Trophoblast cell (in vitro differentiated cells and primary cell): ENCODE measurements at regions not wholly inside any gene's neighbourhood (a gene's known extent, or its start where the extent isn't known, plus 50 kb on each side); places are given as distances from the start of the nearest gene placed in this dataset.

ENCODE experiments used
- DNase-seq, 2 donors: peaks; one replicate each; pipeline ENCODE4 v3.0.0-alpha.2; 2016
- H2AFZ ChIP-seq: 2 replicates; pipeline ENCODE4 v1.6.1; 2013; ENCODE audit warnings: low read length, moderate library complexity, mild to moderate bottlenecking; ENCODE audit not compliant: insufficient read depth, poor library complexity
- H2AK5ac ChIP-seq: 2 replicates; pipeline ENCODE4 v1.6.1; 2013; ENCODE audit warnings: mild to moderate bottlenecking, low read length
- H2BK120ac ChIP-seq: 2 replicates; pipeline ENCODE4 v1.6.1; 2013; ENCODE audit warnings: low read length, mild to moderate bottlenecking, moderate library complexity; ENCODE audit not compliant: insufficient read depth, poor library complexity
- H2BK12ac ChIP-seq: 2 replicates; pipeline ENCODE4 v1.6.1; 2013; ENCODE audit warnings: mild to moderate bottlenecking, low read length, moderate library complexity
- H2BK5ac ChIP-seq: 2 replicates; pipeline ENCODE4 v1.6.1; 2013; ENCODE audit warnings: low read length, low read depth, moderate library complexity, mild to moderate bottlenecking; ENCODE audit not compliant: poor library complexity
- H3K14ac ChIP-seq: 2 replicates; pipeline ENCODE4 v1.6.1; 2013; ENCODE audit warnings: mild to moderate bottlenecking, low read length
- H3K18ac ChIP-seq: 2 replicates; pipeline ENCODE4 v1.6.1; 2013; ENCODE audit warnings: mild to moderate bottlenecking, low read length
- H3K23ac ChIP-seq: 2 replicates; pipeline ENCODE4 v1.6.1; 2013; ENCODE audit warnings: low read length
- H3K27ac ChIP-seq: 2 replicates; pipeline ENCODE4 v1.5.1; 2013; ENCODE audit warnings: low read depth, mild to moderate bottlenecking, inconsistent platforms, low read length, moderate library complexity
- H3K27me3 ChIP-seq: 2 replicates; pipeline ENCODE4 v1.6.1; 2013; ENCODE audit warnings: inconsistent platforms, mild to moderate bottlenecking, low read length, moderate library complexity; ENCODE audit not compliant: insufficient read depth
- H3K36me3 ChIP-seq, 2 experiments: 1 replicate in 1 of 2; 2 replicates in 1 of 2; pipeline ENCODE4 v1.6.1; 2013; ENCODE audit warnings: low read length in 2 of 2, mild to moderate bottlenecking in 2 of 2, moderate library complexity in 1 of 2; ENCODE audit not compliant: insufficient read depth in 2 of 2, control insufficient read depth in 1 of 2
- H3K4ac ChIP-seq: 2 replicates; pipeline ENCODE4 v1.6.1; 2013; ENCODE audit warnings: low read depth, mild to moderate bottlenecking, low read length, moderate library complexity
- H3K4me1 ChIP-seq, 2 experiments: 1 replicate in 1 of 2; 2 replicates in 1 of 2; pipeline ENCODE4 v1.6.1; 2013; ENCODE audit warnings: low read length in 2 of 2, mild to moderate bottlenecking in 2 of 2, moderate library complexity in 1 of 2; ENCODE audit not compliant: insufficient read depth in 2 of 2, control insufficient read depth in 1 of 2
- H3K4me2 ChIP-seq: 2 replicates; pipeline ENCODE4 v1.6.1; 2013; ENCODE audit warnings: inconsistent platforms, mild to moderate bottlenecking, low read length, moderate library complexity
- H3K4me3 ChIP-seq: 2 replicates; pipeline ENCODE4 v1.5.1; 2013; ENCODE audit warnings: mild to moderate bottlenecking, low read depth, low read length, inconsistent platforms
- H3K79me1 ChIP-seq: one replicate; pipeline ENCODE4 v1.6.1; 2013; ENCODE audit warnings: low read length
- H3K79me2 ChIP-seq: 2 replicates; pipeline ENCODE4 v1.6.1; 2013; ENCODE audit warnings: low read length, mild to moderate bottlenecking; ENCODE audit not compliant: control insufficient read depth, insufficient read depth, poor library complexity
- H3K9ac ChIP-seq: 2 replicates; pipeline ENCODE4 v1.6.1; 2013; ENCODE audit warnings: mild to moderate bottlenecking, low read length
- H3K9me3 ChIP-seq: 2 replicates; pipeline ENCODE4 v1.6.1; 2013; ENCODE audit warnings: low read depth, mild to moderate bottlenecking, control low read depth, inconsistent platforms, low read length; ENCODE audit not compliant: insufficient read depth
- H4K12ac ChIP-seq: 2 replicates; pipeline ENCODE4 v1.6.1; 2013; ENCODE audit warnings: low read depth, mild to moderate bottlenecking, low read length, moderate library complexity
- H4K8ac ChIP-seq: 2 replicates; pipeline ENCODE4 v1.6.1; 2013; ENCODE audit warnings: low read depth, mild to moderate bottlenecking, low read length, moderate library complexity
- H4K91ac ChIP-seq: one replicate; pipeline ENCODE4 v1.6.1; 2013; ENCODE audit warnings: low read depth, mild to moderate bottlenecking, low read length, moderate library complexity
- WGBS: extraction: QIAGEN DNeasy Blood & Tissue Kit; methylation state at CpG from one replicate; pipeline ENCODE4 v1.1.7; 2013; ENCODE audit warnings: missing lambda C conversion rate; ENCODE audit not compliant: insufficient read length, insufficient coverage; ENCODE audit errors: extremely low coverage; 5-methylcytosine and 5-hydroxymethylcytosine counted together

- no CpG with 5 or more reads among the region's 12 CpGs for WGBS
- Histone ChIP-seq H3K4me2 (no peak overlapping the region), H2AK5ac (no peak overlapping the region), H4K12ac (no peak overlapping the region), H3K14ac (no peak overlapping the region), H3K23ac (no peak overlapping the region), H3K4ac (no peak overlapping the region), H3K79me2 (no peaks in the 10 kb centered on the region), H2BK12ac (no peak overlapping the region), H4K8ac (no peak overlapping the region), H2AFZ (no peak overlapping the region), H3K18ac (no peak overlapping the region), H3K27me3 (no peaks in the 10 kb centered on the region), H3K79me1 (no peaks in the 10 kb centered on the region), H3K4me3 (no peak overlapping the region), H2BK5ac (no peak overlapping the region), H4K91ac (no peak overlapping the region), H2BK120ac (no peak overlapping the region), H3K36me3 (no peaks in the 10 kb centered on the region), H3K4me1 (no peaks in the 10 kb centered on the region), H3K9me3 (peaks cover 17% of the 10 kb centered on the region), H3K9ac (no peak overlapping the region), H3K27ac (no peak overlapping the region)
- no peak for DNase-seq
Measured at GRCh38 chr7:153413199-153413539, 639.0 kb upstream of the DPP6 start.

- no peak overlapping the region for H3K4ac ChIP-seq
- H3K79me2 ChIP-seq = no peaks in the 10 kb centered on the region
- no peak overlapping the region for H4K12ac ChIP-seq
- no peak overlapping the region for H2AFZ ChIP-seq
- no peak overlapping the region for H2AK5ac ChIP-seq
- no peak overlapping the region for H3K14ac ChIP-seq
- H3K36me3 ChIP-seq = no peaks in the 10 kb centered on the region
- H3K4me3 ChIP-seq = no peak overlapping the region
- no peak overlapping the region for H3K18ac ChIP-seq
- no peak overlapping the region for H3K4me2 ChIP-seq
- DNase-seq = no peak
- no peak overlapping the region for H4K91ac ChIP-seq
- H3K9ac ChIP-seq = no peak overlapping the region
- H3K23ac ChIP-seq = no peak overlapping the region
- H2BK120ac ChIP-seq = no peak overlapping the region
- H3K27me3 ChIP-seq = no peaks in the 10 kb centered on the region
- H3K9me3 ChIP-seq = peaks cover 16% of the 10 kb centered on the region
- no peaks in the 10 kb centered on the region for H3K79me1 ChIP-seq
- no peak overlapping the region for H4K8ac ChIP-seq
- no peak overlapping the region for H2BK5ac ChIP-seq
- no peaks in the 10 kb centered on the region for H3K4me1 ChIP-seq
- H3K27ac ChIP-seq = no peak overlapping the region
- no peak overlapping the region for H2BK12ac ChIP-seq
- no CpG with 5 or more reads among the region's 28 CpGs for WGBS
Measured at GRCh38 chr7:153413540-153414287, 638.5 kb upstream of the DPP6 start.

- H2AFZ ChIP-seq = no peak overlapping the region
- peaks cover 15% of the 10 kb centered on the region for H3K9me3 ChIP-seq
- no peak overlapping the region for H3K27ac ChIP-seq
- H3K79me1 ChIP-seq = no peaks in the 10 kb centered on the region
- no peak overlapping the region for H3K18ac ChIP-seq
- no peak overlapping the region for H4K12ac ChIP-seq
- no peak overlapping the region for H4K91ac ChIP-seq
- H3K4me2 ChIP-seq = no peak overlapping the region
- H3K4ac ChIP-seq = no peak overlapping the region
- H2BK5ac ChIP-seq = no peak overlapping the region
- no peak overlapping the region for H4K8ac ChIP-seq
- no peak overlapping the region for H2BK120ac ChIP-seq
- no peak overlapping the region for H2BK12ac ChIP-seq
- H3K14ac ChIP-seq = no peak overlapping the region
- H3K4me1 ChIP-seq = no peaks in the 10 kb centered on the region
- no peak overlapping the region for H3K4me3 ChIP-seq
- H3K9ac ChIP-seq = no peak overlapping the region
- no peaks in the 10 kb centered on the region for H3K79me2 ChIP-seq
- H3K27me3 ChIP-seq = no peaks in the 10 kb centered on the region
- no peak for DNase-seq
- H2AK5ac ChIP-seq = no peak overlapping the region
- H3K23ac ChIP-seq = no peak overlapping the region
- H3K36me3 ChIP-seq = no peaks in the 10 kb centered on the region
Measured at GRCh38 chr7:153414288-153414629, 637.9 kb upstream of the DPP6 start.

- H2BK12ac ChIP-seq = no peak overlapping the region
- no peak overlapping the region for H2AFZ ChIP-seq
- H3K14ac ChIP-seq = no peak overlapping the region
- H2BK120ac ChIP-seq = no peak overlapping the region
- H2AK5ac ChIP-seq = no peak overlapping the region
- no peaks in the 10 kb centered on the region for H3K36me3 ChIP-seq
- no peak overlapping the region for H4K91ac ChIP-seq
- no peak overlapping the region for H3K27ac ChIP-seq
- no peak overlapping the region for H3K4me3 ChIP-seq
- peaks cover 15% of the 10 kb centered on the region for H3K9me3 ChIP-seq
- no peak overlapping the region for H3K18ac ChIP-seq
- no peaks in the 10 kb centered on the region for H3K27me3 ChIP-seq
- H3K4me1 ChIP-seq = no peaks in the 10 kb centered on the region
- H4K8ac ChIP-seq = no peak overlapping the region
- no peak overlapping the region for H3K4ac ChIP-seq
- WGBS = no CpG with 5 or more reads among the region's 6 CpGs
- no peaks in the 10 kb centered on the region for H3K79me1 ChIP-seq
- no peak overlapping the region for H4K12ac ChIP-seq
- H3K79me2 ChIP-seq = no peaks in the 10 kb centered on the region
- H3K4me2 ChIP-seq = no peak overlapping the region
- no peak overlapping the region for H2BK5ac ChIP-seq
- no peak overlapping the region for H3K9ac ChIP-seq
- no peak overlapping the region for H3K23ac ChIP-seq
- DNase-seq = no peak
Measured at GRCh38 chr7:153415632-153416031, 636.6 kb upstream of the DPP6 start.
